HG03575 (cell line): ENCODE measurements at regions not wholly inside any gene's neighbourhood (a gene's known extent, or its start where the extent isn't known, plus 50 kb on each side); places are given as distances from the start of the nearest gene placed in this dataset.

ENCODE experiments used
- ATAC-seq: cut with Tn5 transposase; IDR thresholded peaks from one replicate; pipeline ENCODE4 v1.9.1; 2021; ENCODE audit not compliant: unreplicated experiment, insufficient number of reproducible peaks, low FRiP score; ENCODE audit errors: extremely low read depth

- ATAC-seq, result no peak
These were observed 55.7 kb upstream of the PHACTR2 start for GRCh38 chr6:143621876-143622605.

GRCh38 chr6:143621159-143621873 is 56.4 kb upstream of the PHACTR2 start:
- no peak for ATAC-seq

- ATAC-seq, result no peak
These were observed 57.3 kb upstream of the PHACTR2 start for GRCh38 chr6:143620447-143620846.

- no peak for ATAC-seq
These were observed 57.9 kb upstream of the PHACTR2 start for GRCh38 chr6:143619824-143620401.

- no peak for ATAC-seq
These were observed 61.0 kb upstream of the PHACTR2 start for GRCh38 chr6:143616741-143617140.

GRCh38 chr6:143615785-143616184 is 62.0 kb upstream of the PHACTR2 start:
- ATAC-seq, result no peak

GRCh38 chr6:143614235-143614634 is 63.5 kb upstream of the PHACTR2 start:
- ATAC-seq, result no peak

- no peak for ATAC-seq
These were observed 64.0 kb upstream of the PHACTR2 start for GRCh38 chr6:143613749-143614148.

GRCh38 chr6:143612186-143612585 is 65.6 kb upstream of the PHACTR2 start:
- ATAC-seq, result no peak

GRCh38 chr6:143611580-143611979 is 66.2 kb upstream of the PHACTR2 start:
- no peak for ATAC-seq

- no peak for ATAC-seq
These were observed 67.8 kb upstream of the PHACTR2 start for GRCh38 chr6:143609972-143610371.

- no peak for ATAC-seq
These were observed 68.3 kb upstream of the PHACTR2 start for GRCh38 chr6:143609501-143609900.

GRCh38 chr6:143608906-143609305 is 68.9 kb upstream of the PHACTR2 start:
- ATAC-seq, result no peak

GRCh38 chr6:143607974-143608373 is 69.8 kb upstream of the PHACTR2 start:
- ATAC-seq, result no peak

- ATAC-seq, result no peak
These were observed 70.6 kb upstream of the PHACTR2 start for GRCh38 chr6:143607168-143607567.

- ATAC-seq, result no peak
These were observed 71.8 kb upstream of the PHACTR2 start for GRCh38 chr6:143605906-143606521.

GRCh38 chr6:143603455-143603854 is 74.3 kb upstream of the PHACTR2 start:
- ATAC-seq, result no peak

GRCh38 chr6:143601504-143601903 is 76.3 kb upstream of the PHACTR2 start:
- no peak for ATAC-seq

- ATAC-seq, result no peak
These were observed 76.9 kb upstream of the PHACTR2 start for GRCh38 chr6:143600821-143601220.
